Stomach (tissue), 8 donors: ENCODE measurements at regions not wholly inside any gene's neighbourhood (a gene's known extent, or its start where the extent isn't known, plus 50 kb on each side); places are given as distances from the start of the nearest gene placed in this dataset.

ENCODE experiments used
- DNase-seq, 2 donors: peaks; one replicate each; pipeline versions ENCODE4 v3.0.0 to v3.0.0-alpha.2; 2013 to 2019
- H3K27ac ChIP-seq, 5 donors: fragments of 200-600 bp in 4 of 5; sonication (generic) in 4 of 5; one replicate each; pipeline ENCODE4 v1.5.1; 2013 to 2019; ENCODE audit warnings: mild to moderate bottlenecking in 1 of 5, moderate library complexity in 1 of 5
- H3K27me3 ChIP-seq, 3 donors: fragments of 200-600 bp; sonication (generic); one replicate each; pipeline ENCODE4 v1.5.1; 2017 to 2019; ENCODE audit warnings: mixed run types in 1 of 3
- H3K36me3 ChIP-seq, 4 donors: fragments of 200-600 bp; sonication (generic); 1 replicate in 3 of 4; 2 replicates in 1 of 4; pipeline ENCODE4 v1.5.1; 2016 to 2019
- H3K4me1 ChIP-seq, 4 donors: fragments of 200-600 bp; sonication (generic); one replicate each; pipeline ENCODE4 v1.5.1; 2016 to 2019
- H3K4me3 ChIP-seq, 4 donors: fragments of 200-600 bp; sonication (generic) in 3 of 4; one replicate each; pipeline ENCODE4 v1.5.1; 2016 to 2019; ENCODE audit warnings: mild to moderate bottlenecking in 1 of 4
- H3K9me3 ChIP-seq, 4 donors: fragments of 200-600 bp; sonication (generic); one replicate each; pipeline ENCODE4 v1.5.1; 2016 to 2019
- CTCF ChIP-seq, 7 experiments: fragments of 450-650 bp in 4 of 7; fragments of 200-600 bp in 3 of 7; sonication (generic) in 3 of 7; IDR thresholded peaks; one replicate each; pipeline ENCODE4 v1.5.1; 2016 to 2019; ENCODE audit warnings: antibody characterized with exemption in 7 of 7, control low read depth in 2 of 7, mild to moderate bottlenecking in 1 of 7
- EP300 ChIP-seq: sonication (generic); formaldehyde crosslinking; IDR thresholded peaks from one replicate; pipeline ENCODE4 v1.6.1; 2017; ENCODE audit warnings: antibody characterized with exemption
- POLR2A ChIP-seq, 4 donors: fragments of 450-650 bp; IDR thresholded peaks; one replicate each; pipeline ENCODE4 v1.6.1; 2016; ENCODE audit warnings: antibody characterized with exemption in 4 of 4, control low read depth in 2 of 4, mild to moderate bottlenecking in 1 of 4, moderate library complexity in 1 of 4
- POLR2AphosphoS5 ChIP-seq, 3 donors: sonication (generic); formaldehyde crosslinking; IDR thresholded peaks; one replicate each; pipeline ENCODE4 v1.6.1; 2016; ENCODE audit warnings: antibody characterized with exemption in 3 of 3
- WGBS, 5 donors: extraction: QIAGEN DNeasy Blood & Tissue Kit in 3 of 5; methylation state at CpG; one replicate each; pipeline versions ENCODE4 v1.1.5 to v1.1.7; 2013 to 2018; 5-methylcytosine and 5-hydroxymethylcytosine counted together
- intact Hi-C: fragments of 100-400 bp; cut with DNase I; formaldehyde crosslinking; loops from one replicate; pipeline ENCODE4 v1.15.1; 2023; ENCODE audit warnings: low total_unique reads
- donor health status: healthy with polysubstance abuse.
- donor health status: Bipolar disorder and iron deficiency.
- donor health status: healthy.

GRCh38 chr6:121020656-121021055, 313.6 kb downstream of the TBC1D32 start:
- Histone ChIP-seq H3K9me3 (no peaks in the 10 kb centered on the region), H3K36me3 (no peaks in the 10 kb centered on the region), H3K27ac (no peak overlapping the region), H3K4me3 (no peak overlapping the region), H3K27me3 (no peaks in the 10 kb centered on the region), H3K4me1 (no peaks in the 10 kb centered on the region)
- TF ChIP-seq CTCF (IDR thresholded peaks at IDR 0.05) = no peak
- TF ChIP-seq POLR2A (IDR thresholded peaks at IDR 0.05) = no peak
- no peak for TF ChIP-seq POLR2AphosphoS5 (IDR thresholded peaks at IDR 0.05)
- TF ChIP-seq EP300 = no peak
- DNase-seq = no peak
- intact Hi-C loops = no loop called here

- H3K36me3 ChIP-seq = no peaks in the 10 kb centered on the region
- DNase-seq = no peak
- no peaks in the 10 kb centered on the region for H3K27me3 ChIP-seq
- H3K4me3 ChIP-seq = no peak overlapping the region
- intact Hi-C loops = no loop called here
- H3K27ac ChIP-seq = no peak overlapping the region
- peaks cover 0 to 4% (median 3%) of the 10 kb centered on the region in 4 donors for H3K9me3 ChIP-seq
- H3K4me1 ChIP-seq = no peaks in the 10 kb centered on the region
- no peak for TF ChIP-seq EP300
- no peak for TF ChIP-seq POLR2AphosphoS5 (IDR thresholded peaks at IDR 0.05)
- no peak for TF ChIP-seq CTCF (IDR thresholded peaks at IDR 0.05)
- TF ChIP-seq POLR2A (IDR thresholded peaks at IDR 0.05) = no peak
Measured at GRCh38 chr6:121008553-121008952, 325.7 kb downstream of the TBC1D32 start.

GRCh38 chr6:121006024-121006423, 328.3 kb downstream of the TBC1D32 start:
- Histone ChIP-seq H3K9me3 (peaks cover 0 to 10% (median 4%) of the 10 kb centered on the region in 4 donors), H3K4me1 (no peaks in the 10 kb centered on the region), H3K27ac (no peak overlapping the region), H3K4me3 (no peak overlapping the region), H3K27me3 (no peaks in the 10 kb centered on the region), H3K36me3 (no peaks in the 10 kb centered on the region)
- DNase-seq = no peak
- no peak for TF ChIP-seq POLR2A (IDR thresholded peaks at IDR 0.05)
- no peak for TF ChIP-seq EP300
- TF ChIP-seq CTCF (IDR thresholded peaks at IDR 0.05) = no peak
- no peak for TF ChIP-seq POLR2AphosphoS5 (IDR thresholded peaks at IDR 0.05)
- intact Hi-C loops = no loop called here
- 81 to 85% (median 82%) methylated on average over 2 of the region's 2 CpGs for WGBS, 5 donors

GRCh38 chr6:121000381-121000780, 333.9 kb downstream of the TBC1D32 start:
- no peak for TF ChIP-seq CTCF (IDR thresholded peaks at IDR 0.05)
- TF ChIP-seq POLR2AphosphoS5 (IDR thresholded peaks at IDR 0.05) = no peak
- no peak for TF ChIP-seq EP300
- DNase-seq = no peak
- Histone ChIP-seq H3K4me3 (no peak overlapping the region), H3K27ac (no peak overlapping the region), H3K36me3 (no peaks in the 10 kb centered on the region), H3K27me3 (no peaks in the 10 kb centered on the region), H3K4me1 (no peaks in the 10 kb centered on the region), H3K9me3 (peaks cover 0 to 13% (median 4%) of the 10 kb centered on the region in 4 donors)
- 45 to 74% (median 63%) methylated on average over 5 of the region's 5 CpGs for WGBS, 5 donors
- intact Hi-C loops = no loop called here
